ENCODE measurements at regions not wholly inside any gene's neighbourhood (a gene's known extent, or its start where the extent isn't known, plus 50 kb on each side); places are given as distances from the start of the nearest gene placed in this dataset.

DNA sequence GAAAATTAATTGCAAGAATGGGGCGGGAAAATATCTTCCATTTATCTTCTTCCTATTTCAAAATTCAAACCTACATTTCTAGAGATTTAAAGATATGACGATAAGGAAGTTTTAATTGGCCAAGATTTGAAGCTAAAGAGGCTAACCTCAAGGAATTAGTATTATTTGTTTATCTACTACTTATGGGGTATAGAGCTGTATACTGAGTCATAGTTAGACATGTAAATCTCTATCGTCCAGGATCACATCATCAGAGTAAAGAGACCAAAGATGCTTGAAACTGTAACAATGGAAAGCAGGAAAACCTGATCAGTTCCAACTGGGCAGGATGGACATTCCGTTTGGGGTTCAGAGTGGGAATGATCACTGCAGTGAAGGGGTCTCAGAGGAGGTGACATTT lies 95.2 kb upstream of the KLF7 start:
- H3K9ac ChIP-seq (ENCODE audit: low read length) = no peak overlapping the region
- H3K4me3 ChIP-seq (ENCODE audit: insufficient read depth, low read length, poor library complexity, severe bottlenecking) = no peak overlapping the region
- no peaks in the 10 kb centered on the region for H3K36me3 ChIP-seq (ENCODE audit: low read length)
- no peak overlapping the region for H3K27ac ChIP-seq (ENCODE audit: low read depth, low read length)
- H3K27me3 ChIP-seq (ENCODE audit: low read length) = no peaks in the 10 kb centered on the region
- no peaks in the 10 kb centered on the region for H3K79me2 ChIP-seq (ENCODE audit: insufficient read depth, low read length)
- no peak overlapping the region for H2AFZ ChIP-seq (ENCODE audit: low read depth, low read length, severe bottlenecking)
- no peaks in the 10 kb centered on the region for H4K20me1 ChIP-seq (ENCODE audit: low read depth, low read length)
- H3F3A ChIP-seq (ENCODE audit: insufficient read depth) = no peaks in the 10 kb centered on the region
- no peak for TF ChIP-seq EZH2phosphoT487 (conservative IDR thresholded peaks at IDR 0.05; ENCODE audit: low read length)
- TF ChIP-seq, protein P1, sequence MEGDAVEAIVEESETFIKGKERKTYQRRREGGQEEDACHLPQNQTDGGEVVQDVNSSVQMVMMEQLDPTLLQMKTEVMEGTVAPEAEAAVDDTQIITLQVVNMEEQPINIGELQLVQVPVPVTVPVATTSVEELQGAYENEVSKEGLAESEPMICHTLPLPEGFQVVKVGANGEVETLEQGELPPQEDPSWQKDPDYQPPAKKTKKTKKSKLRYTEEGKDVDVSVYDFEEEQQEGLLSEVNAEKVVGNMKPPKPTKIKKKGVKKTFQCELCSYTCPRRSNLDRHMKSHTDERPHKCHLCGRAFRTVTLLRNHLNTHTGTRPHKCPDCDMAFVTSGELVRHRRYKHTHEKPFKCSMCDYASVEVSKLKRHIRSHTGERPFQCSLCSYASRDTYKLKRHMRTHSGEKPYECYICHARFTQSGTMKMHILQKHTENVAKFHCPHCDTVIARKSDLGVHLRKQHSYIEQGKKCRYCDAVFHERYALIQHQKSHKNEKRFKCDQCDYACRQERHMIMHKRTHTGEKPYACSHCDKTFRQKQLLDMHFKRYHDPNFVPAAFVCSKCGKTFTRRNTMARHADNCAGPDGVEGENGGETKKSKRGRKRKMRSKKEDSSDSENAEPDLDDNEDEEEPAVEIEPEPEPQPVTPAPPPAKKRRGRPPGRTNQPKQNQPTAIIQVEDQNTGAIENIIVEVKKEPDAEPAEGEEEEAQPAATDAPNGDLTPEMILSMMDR (IDR thresholded peaks at IDR 0.05; ENCODE audit: insufficient read depth, low read length, poor library complexity, severe bottlenecking) = no peak
- H3K9me2 ChIP-seq (replicated peaks; ENCODE audit: insufficient read depth, low read length) = no peaks in the 10 kb centered on the region
- no peak overlapping the region for H3K4me2 ChIP-seq (ENCODE audit: low read depth, low read length, poor library complexity, severe bottlenecking)
- H3K9me3 ChIP-seq (ENCODE audit: insufficient read depth, low read length) = no peaks in the 10 kb centered on the region

DNA sequence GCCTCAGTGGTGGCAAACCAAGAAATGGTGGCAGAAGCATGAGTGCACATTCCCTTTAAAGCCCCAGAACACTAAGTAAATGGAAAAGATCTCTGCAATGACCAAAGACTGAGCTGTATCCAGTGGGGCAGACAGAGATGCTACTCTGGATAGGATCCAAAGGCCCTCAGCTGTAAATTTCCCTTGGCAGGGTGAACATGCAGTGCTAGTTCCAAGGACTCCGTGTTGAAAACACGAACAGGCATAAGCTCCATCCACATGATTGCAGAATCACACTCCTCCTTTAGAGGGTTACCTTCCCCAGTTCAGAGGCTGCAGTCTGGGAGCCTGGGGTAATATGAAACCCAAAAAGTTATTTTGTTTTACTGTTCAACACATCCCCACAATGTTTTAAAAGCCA lies 98.6 kb upstream of the KLF7 start:
- H3K4me3 ChIP-seq (ENCODE audit: insufficient read depth, low read length, poor library complexity, severe bottlenecking) = no peak overlapping the region
- no peaks in the 10 kb centered on the region for H3K9me2 ChIP-seq (replicated peaks; ENCODE audit: insufficient read depth, low read length)
- no peak overlapping the region for H3K4me2 ChIP-seq (ENCODE audit: low read depth, low read length, poor library complexity, severe bottlenecking)
- no peaks in the 10 kb centered on the region for H3K79me2 ChIP-seq (ENCODE audit: insufficient read depth, low read length)
- TF ChIP-seq, protein P1 (IDR thresholded peaks at IDR 0.05; ENCODE audit: insufficient read depth, low read length, poor library complexity, severe bottlenecking) = no peak
- TF ChIP-seq EZH2phosphoT487 (conservative IDR thresholded peaks at IDR 0.05; ENCODE audit: low read length) = no peak
- no peaks in the 10 kb centered on the region for H3K9me3 ChIP-seq (ENCODE audit: insufficient read depth, low read length)
- no peaks in the 10 kb centered on the region for H3K27me3 ChIP-seq (ENCODE audit: low read length)
- no peak overlapping the region for H3K27ac ChIP-seq (ENCODE audit: low read depth, low read length)
- no peaks in the 10 kb centered on the region for H3K36me3 ChIP-seq (ENCODE audit: low read length)
- H3F3A ChIP-seq (ENCODE audit: insufficient read depth) = no peaks in the 10 kb centered on the region
- no peaks in the 10 kb centered on the region for H4K20me1 ChIP-seq (ENCODE audit: low read depth, low read length)
- no peak overlapping the region for H3K9ac ChIP-seq (ENCODE audit: low read length)
- no peak overlapping the region for H2AFZ ChIP-seq (ENCODE audit: low read depth, low read length, severe bottlenecking)

DNA sequence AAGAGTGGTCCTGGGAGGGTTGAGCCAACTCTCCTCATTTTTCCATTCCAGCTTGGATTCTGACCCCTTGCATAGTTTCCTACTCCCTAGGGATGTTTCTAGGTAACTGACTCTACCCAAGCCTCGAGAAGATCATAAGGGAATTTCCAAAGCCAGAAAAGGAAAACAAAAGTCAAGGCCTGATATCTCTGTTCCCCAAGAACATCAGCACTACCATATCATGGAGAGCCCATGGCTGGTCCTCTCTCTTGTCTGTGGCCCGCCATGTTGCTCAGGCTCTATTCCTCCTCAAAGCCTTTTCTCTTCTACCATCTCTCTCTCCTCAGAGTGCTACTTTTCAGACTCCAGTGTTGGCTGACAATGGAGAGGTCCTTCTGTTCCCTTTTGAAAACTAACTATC lies 99.6 kb upstream of the KLF7 start:
- Histone ChIP-seq H3K9ac (ENCODE audit: low read length) (no peak overlapping the region), H3F3A (ENCODE audit: insufficient read depth) (no peaks in the 10 kb centered on the region), H3K36me3 (ENCODE audit: low read length) (no peaks in the 10 kb centered on the region), H3K4me2 (ENCODE audit: low read depth, low read length, poor library complexity, severe bottlenecking) (no peak overlapping the region), H3K9me2 (replicated peaks; ENCODE audit: insufficient read depth, low read length) (no peaks in the 10 kb centered on the region), H3K27ac (ENCODE audit: low read depth, low read length) (no peak overlapping the region), H3K4me3 (ENCODE audit: insufficient read depth, low read length, poor library complexity, severe bottlenecking) (no peak overlapping the region), H4K20me1 (ENCODE audit: low read depth, low read length) (no peaks in the 10 kb centered on the region), H3K27me3 (ENCODE audit: low read length) (no peaks in the 10 kb centered on the region), H3K79me2 (ENCODE audit: insufficient read depth, low read length) (no peaks in the 10 kb centered on the region), H2AFZ (ENCODE audit: low read depth, low read length, severe bottlenecking) (no peak overlapping the region), H3K9me3 (ENCODE audit: insufficient read depth, low read length) (no peaks in the 10 kb centered on the region)
- no peak for TF ChIP-seq EZH2phosphoT487 (conservative IDR thresholded peaks at IDR 0.05; ENCODE audit: low read length)

DNA sequence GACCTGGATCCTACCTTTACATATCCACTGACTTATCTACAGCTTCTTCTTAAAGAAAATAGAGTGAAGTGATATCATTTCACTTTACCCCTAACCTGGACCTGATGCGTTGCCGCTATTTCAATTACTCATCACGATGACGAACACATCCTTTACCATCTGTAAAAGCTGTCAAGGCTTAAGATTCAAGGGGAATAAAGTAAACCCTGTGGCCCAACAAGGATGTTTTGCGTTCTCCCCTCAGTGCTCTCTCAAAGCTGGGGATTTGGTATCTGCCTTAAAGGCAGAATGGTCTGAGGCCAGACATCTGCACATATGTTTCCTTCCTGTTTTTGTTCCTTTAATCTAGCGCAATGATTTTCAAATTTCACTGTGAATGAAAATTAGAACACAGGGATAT lies 100.1 kb upstream of the KLF7 start:
- Histone ChIP-seq H2AFZ (ENCODE audit: low read depth, low read length, severe bottlenecking) (no peak overlapping the region), H3K9me2 (replicated peaks; ENCODE audit: insufficient read depth, low read length) (no peaks in the 10 kb centered on the region), H3K27ac (ENCODE audit: low read depth, low read length) (no peak overlapping the region), H3F3A (ENCODE audit: insufficient read depth) (no peaks in the 10 kb centered on the region), H3K9ac (ENCODE audit: low read length) (no peak overlapping the region), H4K20me1 (ENCODE audit: low read depth, low read length) (no peaks in the 10 kb centered on the region), H3K36me3 (ENCODE audit: low read length) (no peaks in the 10 kb centered on the region), H3K4me2 (ENCODE audit: low read depth, low read length, poor library complexity, severe bottlenecking) (no peak overlapping the region), H3K79me2 (ENCODE audit: insufficient read depth, low read length) (no peaks in the 10 kb centered on the region), H3K4me3 (ENCODE audit: insufficient read depth, low read length, poor library complexity, severe bottlenecking) (no peak overlapping the region), H3K27me3 (ENCODE audit: low read length) (no peaks in the 10 kb centered on the region), H3K9me3 (ENCODE audit: insufficient read depth, low read length) (no peaks in the 10 kb centered on the region)
- TF ChIP-seq EZH2phosphoT487 (conservative IDR thresholded peaks at IDR 0.05; ENCODE audit: low read length) = no peak
- TF ChIP-seq, protein P1 (IDR thresholded peaks at IDR 0.05; ENCODE audit: insufficient read depth, low read length, poor library complexity, severe bottlenecking) = no peak

All from SU-DHL-6 (cell line).